Right lung (tissue), 2 donors: ENCODE measurements at regions not wholly inside any gene's neighbourhood (a gene's known extent, or its start where the extent isn't known, plus 50 kb on each side); places are given as distances from the start of the nearest gene placed in this dataset.

ENCODE experiments used
- DNase-seq, 2 donors: peaks; one replicate each; pipeline ENCODE4 v3.0.0-alpha.2; 2013

- DNase-seq = no peak
Observed at GRCh38 chr3:80052271-80052670, 284.5 kb upstream of the ROBO1 start.

- no peak for DNase-seq
Observed at GRCh38 chr3:80051602-80051962, 283.8 kb upstream of the ROBO1 start.

GRCh38 chr3:80050826-80051601 is 283.2 kb upstream of the ROBO1 start:
- no peak for DNase-seq

GRCh38 chr3:80043226-80043625 is 275.4 kb upstream of the ROBO1 start:
- DNase-seq = no peak

GRCh38 chr3:80040067-80040466 is 272.3 kb upstream of the ROBO1 start:
- no peak for DNase-seq

GRCh38 chr3:80036176-80036575 is 268.4 kb upstream of the ROBO1 start:
- peak; percentile 17 to 25 for DNase-seq

- DNase-seq = no peak
Observed at GRCh38 chr3:80035021-80035420, 267.2 kb upstream of the ROBO1 start.

- no peak for DNase-seq
Observed at GRCh38 chr3:80023010-80023409, 255.2 kb upstream of the ROBO1 start.

- DNase-seq = no peak
Observed at GRCh38 chr3:80018375-80018774, 250.6 kb upstream of the ROBO1 start.

- DNase-seq = no peak
Observed at GRCh38 chr3:80017369-80017768, 249.6 kb upstream of the ROBO1 start.

GRCh38 chr3:80014576-80014975 is 246.8 kb upstream of the ROBO1 start:
- no peak for DNase-seq

- no peak for DNase-seq
Observed at GRCh38 chr3:80010021-80010571, 242.3 kb upstream of the ROBO1 start.

GRCh38 chr3:80007522-80007921 is 239.7 kb upstream of the ROBO1 start:
- DNase-seq = no peak

GRCh38 chr3:80006315-80006714 is 238.5 kb upstream of the ROBO1 start:
- DNase-seq = no peak

GRCh38 chr3:80000022-80000421 is 232.2 kb upstream of the ROBO1 start:
- no peak for DNase-seq

GRCh38 chr3:79994397-79994796 is 226.6 kb upstream of the ROBO1 start:
- no peak for DNase-seq

GRCh38 chr3:79986338-79986737 is 218.5 kb upstream of the ROBO1 start:
- no peak for DNase-seq

- DNase-seq = no peak
Observed at GRCh38 chr3:79985816-79986215, 218.0 kb upstream of the ROBO1 start.

- peak; percentile 8 to 33 for DNase-seq
Observed at GRCh38 chr3:79983118-79983517, 215.3 kb upstream of the ROBO1 start.

GRCh38 chr3:79979990-79980389 is 212.2 kb upstream of the ROBO1 start:
- no peak for DNase-seq

- no peak for DNase-seq
Observed at GRCh38 chr3:79976466-79976865, 208.7 kb upstream of the ROBO1 start.

- no peak for DNase-seq
Observed at GRCh38 chr3:79973917-79974595, 206.3 kb upstream of the ROBO1 start.

- no peak for DNase-seq
Observed at GRCh38 chr3:79973482-79973881, 205.7 kb upstream of the ROBO1 start.
